HG03457 (cell line): ENCODE measurements at regions not wholly inside any gene's neighbourhood (a gene's known extent, or its start where the extent isn't known, plus 50 kb on each side); places are given as distances from the start of the nearest gene placed in this dataset.
"Not testable (repeated sequence)": the region's sequence is repeated elsewhere in the genome, so short reads cannot be mapped to it uniquely, and the experiment has no call there.

ENCODE experiments used
- ATAC-seq: cut with Tn5 transposase; IDR thresholded peaks from one replicate; pipeline ENCODE4 v1.9.1; 2021; ENCODE audit warnings: moderate number of reproducible peaks; ENCODE audit not compliant: unreplicated experiment

- no peak for ATAC-seq
Measured at GRCh38 chr5:118430076-118430475, 558.3 kb downstream of the DTWD2 start.

GRCh38 chr5:118407958-118408357 lies 580.4 kb downstream of the DTWD2 start:
- ATAC-seq = no peak

GRCh38 chr5:118405650-118406061 lies 582.7 kb downstream of the DTWD2 start:
- ATAC-seq = no peak

GRCh38 chr5:118397236-118397635 lies 591.1 kb downstream of the DTWD2 start:
- no peak for ATAC-seq

GRCh38 chr5:118392491-118392890 lies 595.9 kb downstream of the DTWD2 start:
- no peak for ATAC-seq

GRCh38 chr5:118382931-118383330 lies 605.4 kb downstream of the DTWD2 start:
- not testable (repeated sequence) for ATAC-seq

GRCh38 chr5:118379470-118379869 lies 608.9 kb downstream of the DTWD2 start:
- no peak for ATAC-seq

GRCh38 chr5:118378959-118379358 lies 609.4 kb downstream of the DTWD2 start:
- no peak for ATAC-seq

- no peak for ATAC-seq
Measured at GRCh38 chr5:118377420-118377819, 610.9 kb downstream of the DTWD2 start.

GRCh38 chr5:118371973-118372831 lies 616.1 kb downstream of the DTWD2 start:
- ATAC-seq = no peak

- no peak for ATAC-seq
Measured at GRCh38 chr5:118366429-118366828, 621.9 kb downstream of the DTWD2 start.

- no peak for ATAC-seq
Measured at GRCh38 chr5:118365718-118366117, 622.6 kb downstream of the DTWD2 start.

GRCh38 chr5:118354797-118355196 lies 633.5 kb downstream of the DTWD2 start:
- no peak for ATAC-seq

GRCh38 chr5:118353970-118354369 lies 634.4 kb downstream of the DTWD2 start:
- no peak for ATAC-seq

GRCh38 chr5:118336468-118336867 lies 651.9 kb downstream of the DTWD2 start:
- no peak for ATAC-seq

GRCh38 chr5:118327389-118327788 lies 661.0 kb downstream of the DTWD2 start:
- no peak for ATAC-seq

GRCh38 chr5:118326481-118327045 lies 661.8 kb downstream of the DTWD2 start:
- ATAC-seq = no peak

- no peak for ATAC-seq
Measured at GRCh38 chr5:118325931-118326330, 662.4 kb downstream of the DTWD2 start.

- ATAC-seq = not testable (repeated sequence)
Measured at GRCh38 chr5:118323723-118324122, 664.6 kb downstream of the DTWD2 start.

GRCh38 chr5:118321081-118321480 lies 667.3 kb downstream of the DTWD2 start:
- no peak for ATAC-seq

GRCh38 chr5:118320121-118320520 lies 668.2 kb downstream of the DTWD2 start:
- ATAC-seq = no peak

- ATAC-seq = no peak
Measured at GRCh38 chr5:118314931-118315330, 673.4 kb downstream of the DTWD2 start.
